HG03521 (cell line): ENCODE measurements at regions not wholly inside any gene's neighbourhood (a gene's known extent, or its start where the extent isn't known, plus 50 kb on each side); places are given as distances from the start of the nearest gene placed in this dataset.

Experiments
- ATAC-seq: cut with Tn5 transposase; IDR thresholded peaks from one replicate; pipeline ENCODE4 v1.9.1; 2021; ENCODE audit warnings: mild to moderate bottlenecking, moderate library complexity; ENCODE audit not compliant: unreplicated experiment

GRCh38 chr1:90161625-90162024 lies 166.7 kb downstream of the ZNF326 start:
- ATAC-seq: no peak

- no peak for ATAC-seq
Observed at GRCh38 chr1:90155721-90156487, 161.0 kb downstream of the ZNF326 start.

GRCh38 chr1:90154711-90155110 lies 159.8 kb downstream of the ZNF326 start:
- ATAC-seq: no peak

DNA sequence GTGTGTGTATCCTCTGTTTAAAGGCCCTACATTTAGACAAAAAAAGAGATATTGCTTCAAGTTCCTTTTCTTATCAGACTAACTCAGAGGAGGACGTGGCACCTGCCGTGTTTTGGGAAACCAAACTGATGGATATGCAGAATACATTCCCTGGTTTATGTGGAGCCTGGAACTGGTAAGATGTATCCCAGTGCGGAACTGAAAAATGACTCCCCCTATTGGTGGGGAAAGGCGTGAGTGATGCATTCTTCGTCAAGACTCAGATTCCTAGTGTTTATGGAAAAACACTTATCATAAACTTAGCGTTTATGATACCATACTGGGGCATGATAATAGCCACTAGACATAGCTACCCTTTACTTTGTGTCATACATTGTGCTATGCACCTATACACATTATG lies 154.2 kb downstream of the ZNF326 start:
- ATAC-seq: no peak

- no peak for ATAC-seq
Observed at GRCh38 chr1:90147093-90147492, 152.2 kb downstream of the ZNF326 start.

DNA sequence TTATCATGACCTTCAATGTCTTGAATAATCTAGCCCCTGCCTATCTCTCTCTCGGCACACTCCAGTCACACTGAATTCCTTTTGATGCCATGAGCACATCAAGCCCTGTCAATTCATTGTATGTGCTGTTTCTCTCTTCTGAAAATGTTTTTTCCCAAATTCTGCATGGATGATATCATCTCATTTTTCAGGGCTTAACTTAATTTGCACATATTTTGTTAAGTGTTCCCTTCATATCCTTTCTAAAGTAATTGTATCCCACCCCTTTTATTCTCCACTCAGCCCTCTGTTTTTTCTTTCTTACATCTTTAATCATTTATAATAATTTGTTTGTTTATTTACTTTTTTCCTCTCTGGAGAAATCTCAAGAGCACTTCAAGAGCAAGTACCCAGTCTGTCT lies 149.9 kb downstream of the ZNF326 start:
- no peak for ATAC-seq

DNA sequence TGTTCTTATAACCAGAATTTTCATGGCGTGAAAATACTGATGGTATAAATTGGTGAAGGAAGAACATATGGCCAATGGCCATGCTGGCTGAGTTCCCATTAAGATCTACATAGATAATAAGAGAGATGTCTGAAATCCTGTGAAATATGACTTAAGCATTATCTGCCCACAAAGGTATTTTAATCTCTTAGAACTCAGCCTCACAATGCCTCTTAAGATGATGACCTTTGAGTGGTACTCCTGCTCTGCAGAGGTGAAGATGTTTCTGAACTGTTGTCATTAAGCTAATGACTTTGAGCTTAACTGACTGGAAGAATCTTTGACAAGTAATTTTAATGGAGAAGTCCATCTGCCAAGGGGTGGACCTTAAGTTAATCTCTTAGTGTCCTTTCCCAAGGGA lies 148.7 kb downstream of the ZNF326 start:
- ATAC-seq: no peak

DNA sequence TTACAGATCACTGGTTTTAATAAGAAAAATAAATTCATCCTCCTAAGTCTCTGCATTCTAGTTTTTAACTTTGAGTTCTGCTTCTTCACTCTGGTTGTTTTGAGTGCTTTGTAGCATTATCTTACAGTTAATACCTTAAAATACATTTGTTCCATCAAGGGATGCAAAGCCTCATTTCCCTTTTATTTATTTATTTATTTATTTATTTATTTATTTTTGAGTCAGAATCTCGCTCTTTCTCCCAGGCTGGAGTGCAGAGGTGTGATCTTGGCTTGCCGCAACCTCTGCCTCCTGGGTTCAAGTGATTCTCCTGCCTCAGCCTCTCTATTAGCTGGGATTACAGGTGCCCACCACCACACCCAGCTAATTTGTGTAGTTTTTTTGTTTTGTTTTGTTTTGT lies 147.8 kb downstream of the ZNF326 start:
- no peak for ATAC-seq

GRCh38 chr1:90139837-90140236 lies 144.9 kb downstream of the ZNF326 start:
- no peak for ATAC-seq

DNA sequence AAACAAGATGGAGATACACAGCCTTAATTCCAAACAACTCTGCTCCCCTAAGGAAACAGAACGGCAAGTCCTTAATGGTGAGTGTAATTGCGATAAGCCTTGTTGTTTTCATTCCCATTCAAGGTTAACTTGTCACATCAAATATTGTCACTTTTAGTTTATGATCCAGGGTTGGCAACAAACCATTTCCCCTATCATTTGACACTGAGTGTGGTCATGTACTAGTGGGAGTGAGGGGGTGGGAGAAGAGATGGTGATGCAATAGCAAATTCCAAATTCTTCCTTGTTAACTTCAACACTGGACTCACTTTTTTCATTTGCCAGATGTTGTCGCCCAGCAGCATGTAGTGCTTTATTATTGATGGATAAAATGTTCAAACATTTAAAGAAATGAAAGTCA lies 140.4 kb downstream of the ZNF326 start:
- ATAC-seq: no peak

- ATAC-seq: no peak
Observed at GRCh38 chr1:90134175-90134955, 139.5 kb downstream of the ZNF326 start.

- no peak for ATAC-seq
Observed at GRCh38 chr1:90133133-90133532, 138.2 kb downstream of the ZNF326 start.

- no peak for ATAC-seq
Observed at GRCh38 chr1:90132306-90132705, 137.4 kb downstream of the ZNF326 start.

GRCh38 chr1:90127288-90127953 lies 132.5 kb downstream of the ZNF326 start:
- ATAC-seq: no peak

GRCh38 chr1:90126834-90127233 lies 131.9 kb downstream of the ZNF326 start:
- ATAC-seq: no peak

GRCh38 chr1:90122654-90123340 lies 127.9 kb downstream of the ZNF326 start:
- no peak for ATAC-seq

DNA sequence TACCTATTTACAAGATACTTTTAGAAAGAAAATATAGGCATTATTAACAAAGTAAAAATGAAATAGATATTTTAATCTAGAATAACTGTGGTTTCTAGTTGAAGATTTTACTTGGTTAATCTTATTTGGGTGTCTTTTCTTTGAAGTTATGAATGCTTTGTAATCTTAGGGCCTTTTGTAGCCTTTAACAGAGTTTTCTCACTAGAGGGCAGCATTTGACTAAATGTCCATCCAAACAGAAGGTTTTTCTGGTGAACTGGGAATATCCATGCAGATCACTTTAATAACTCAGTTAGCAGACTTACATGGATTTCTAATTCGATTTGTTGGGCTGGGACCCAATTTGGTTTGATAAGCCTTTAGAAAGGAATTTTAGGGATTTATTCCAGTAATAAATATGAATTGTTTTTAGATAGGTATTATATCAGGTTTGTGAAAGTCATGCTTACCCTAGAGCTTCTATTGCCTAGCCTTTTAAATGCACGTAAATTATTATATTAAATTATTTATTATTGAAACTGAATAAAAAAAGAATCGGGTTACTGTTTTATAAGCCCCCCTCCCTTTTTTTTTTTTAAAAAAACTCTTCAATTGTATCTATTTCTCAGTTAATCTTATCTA lies 119.7 kb downstream of the ZNF326 start:
- ATAC-seq: no peak

- ATAC-seq: no peak
Observed at GRCh38 chr1:90107990-90108389, 113.1 kb downstream of the ZNF326 start.

DNA sequence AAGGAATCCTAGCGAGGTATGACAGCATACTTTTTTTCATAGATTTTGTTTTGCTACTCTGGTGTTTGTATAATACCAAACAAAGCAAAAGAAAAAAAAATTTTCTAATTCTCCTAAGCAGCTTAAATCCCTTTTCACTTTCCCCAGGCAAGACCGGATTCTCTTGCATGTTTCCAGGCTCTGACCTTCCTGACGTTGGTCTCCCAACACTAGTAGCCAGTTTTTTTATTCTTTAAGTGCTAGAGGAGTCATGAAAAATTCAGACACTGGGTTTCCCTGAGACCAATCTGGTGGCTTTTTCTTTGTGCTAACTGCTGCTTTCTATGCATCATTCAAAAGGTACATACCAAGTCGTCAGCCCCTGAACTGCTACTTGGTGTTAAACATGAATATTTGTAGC lies 111.4 kb downstream of the ZNF326 start:
- no peak for ATAC-seq

GRCh38 chr1:90104941-90105538 lies 110.1 kb downstream of the ZNF326 start:
- no peak for ATAC-seq
